ENCODE measurements at regions not wholly inside any gene's neighbourhood (a gene's known extent, or its start where the extent isn't known, plus 50 kb on each side); places are given as distances from the start of the nearest gene placed in this dataset.
A peak's percentile ranks its signal among the peaks of the same experiment; 100 is the strongest.

DNA sequence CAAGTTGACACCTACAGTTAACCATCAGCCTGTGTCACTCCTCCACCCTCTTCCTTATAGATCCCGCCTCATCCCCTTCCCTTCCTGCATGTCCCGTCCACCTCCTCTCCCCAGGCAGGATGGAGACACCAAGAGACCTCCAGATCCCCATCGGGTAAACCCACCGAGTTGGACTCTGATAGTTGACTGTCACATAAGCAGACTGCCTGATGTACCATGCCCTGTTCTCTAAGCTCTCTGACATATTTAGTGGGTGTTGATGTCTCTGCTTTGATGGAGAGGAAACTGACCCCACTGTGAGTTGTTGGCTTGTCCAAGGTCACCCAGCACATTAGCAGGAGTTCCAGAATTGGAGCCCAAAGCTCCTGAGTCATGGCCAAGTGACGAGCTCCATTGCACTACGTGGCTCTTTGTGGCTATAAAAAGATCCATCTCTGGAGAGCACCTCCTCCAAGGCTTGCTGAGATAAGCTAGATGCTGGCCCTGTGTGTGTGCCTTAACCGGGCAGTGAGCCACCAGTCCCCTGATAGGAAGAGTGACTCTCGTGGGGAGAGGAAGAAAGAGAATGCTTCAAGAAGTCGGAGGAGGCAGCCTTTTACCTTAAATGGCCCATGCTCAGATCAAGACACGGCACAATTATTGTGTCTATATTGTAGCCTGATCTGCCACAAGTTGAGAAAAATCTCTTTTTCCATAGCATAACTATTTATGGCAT is 236.0 kb upstream of the ECI2 start (continued):
- peak; percentile 57 for TF ChIP-seq ZNF584 (CRISPR knock-in tag; IDR thresholded peaks at IDR 0.05; ENCODE audit: low read depth)
- no peak for TF ChIP-seq ZNF77 (CRISPR knock-in tag; IDR thresholded peaks at IDR 0.05)
- TF ChIP-seq DIDO1 (tag; IDR thresholded peaks at IDR 0.05; ENCODE audit: low read depth), result no peak
- no peak for TF ChIP-seq KAT2B (IDR thresholded peaks at IDR 0.05; ENCODE audit: low read depth, low read length)
- TF ChIP-seq ZNF561 (CRISPR knock-in tag; conservative IDR thresholded peaks at IDR 0.05), result 0 out of 2 replicates have a peak, but pooled peaks have one; percentile 48
- TF ChIP-seq, protein P1, sequence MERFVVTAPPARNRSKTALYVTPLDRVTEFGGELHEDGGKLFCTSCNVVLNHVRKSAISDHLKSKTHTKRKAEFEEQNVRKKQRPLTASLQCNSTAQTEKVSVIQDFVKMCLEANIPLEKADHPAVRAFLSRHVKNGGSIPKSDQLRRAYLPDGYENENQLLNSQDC (CRISPR knock-in tag; IDR thresholded peaks at IDR 0.05), result no peak
- TF ChIP-seq, protein P2, sequence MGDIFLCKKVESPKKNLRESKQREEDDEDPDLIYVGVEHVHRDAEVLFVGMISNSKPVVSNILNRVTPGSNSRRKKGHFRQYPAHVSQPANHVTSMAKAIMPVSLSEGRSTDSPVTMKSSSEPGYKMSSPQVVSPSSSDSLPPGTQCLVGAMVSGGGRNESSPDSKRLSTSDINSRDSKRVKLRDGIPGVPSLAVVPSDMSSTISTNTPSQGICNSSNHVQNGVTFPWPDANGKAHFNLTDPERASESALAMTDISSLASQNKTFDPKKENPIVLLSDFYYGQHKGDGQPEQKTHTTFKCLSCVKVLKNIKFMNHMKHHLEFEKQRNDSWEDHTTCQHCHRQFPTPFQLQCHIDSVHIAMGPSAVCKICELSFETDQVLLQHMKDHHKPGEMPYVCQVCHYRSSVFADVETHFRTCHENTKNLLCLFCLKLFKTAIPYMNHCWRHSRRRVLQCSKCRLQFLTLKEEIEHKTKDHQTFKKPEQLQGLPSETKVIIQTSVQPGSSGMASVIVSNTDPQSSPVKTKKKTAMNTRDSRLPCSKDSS (IDR thresholded peaks at IDR 0.05; ENCODE audit: low read depth, partially characterized antibody), result no peak
- TF ChIP-seq CSDE1 (IDR thresholded peaks at IDR 0.05), result no peak
- TF ChIP-seq GABPA (tag; conservative IDR thresholded peaks at IDR 0.05; ENCODE audit: low read depth), result no peak; the same call in 1 of the 2 replicates
- TF ChIP-seq NCOA6 (IDR thresholded peaks at IDR 0.05), result no peak
- TF ChIP-seq, protein P3, sequence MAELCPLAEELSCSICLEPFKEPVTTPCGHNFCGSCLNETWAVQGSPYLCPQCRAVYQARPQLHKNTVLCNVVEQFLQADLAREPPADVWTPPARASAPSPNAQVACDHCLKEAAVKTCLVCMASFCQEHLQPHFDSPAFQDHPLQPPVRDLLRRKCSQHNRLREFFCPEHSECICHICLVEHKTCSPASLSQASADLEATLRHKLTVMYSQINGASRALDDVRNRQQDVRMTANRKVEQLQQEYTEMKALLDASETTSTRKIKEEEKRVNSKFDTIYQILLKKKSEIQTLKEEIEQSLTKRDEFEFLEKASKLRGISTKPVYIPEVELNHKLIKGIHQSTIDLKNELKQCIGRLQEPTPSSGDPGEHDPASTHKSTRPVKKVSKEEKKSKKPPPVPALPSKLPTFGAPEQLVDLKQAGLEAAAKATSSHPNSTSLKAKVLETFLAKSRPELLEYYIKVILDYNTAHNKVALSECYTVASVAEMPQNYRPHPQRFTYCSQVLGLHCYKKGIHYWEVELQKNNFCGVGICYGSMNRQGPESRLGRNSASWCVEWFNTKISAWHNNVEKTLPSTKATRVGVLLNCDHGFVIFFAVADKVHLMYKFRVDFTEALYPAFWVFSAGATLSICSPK (IDR thresholded peaks at IDR 0.05; ENCODE audit: borderline replicate concordance), result no peak
- TF ChIP-seq EWSR1 (IDR thresholded peaks at IDR 0.05; ENCODE audit: borderline replicate concordance, low read depth, partially characterized antibody), result no peak
- TF ChIP-seq NFIC (IDR thresholded peaks at IDR 0.05), result peak; percentile 79
- no peak; the same call in 1 of the 2 replicates for TF ChIP-seq SMARCA5 (IDR thresholded peaks at IDR 0.05)
- TF ChIP-seq ZNF408 (CRISPR knock-in tag; IDR thresholded peaks at IDR 0.05; ENCODE audit: low read depth), result no peak
- no peak for TF ChIP-seq FOS (IDR thresholded peaks at IDR 0.05; ENCODE audit: extremely low read depth, insufficient read length)
- TF ChIP-seq, protein P4, sequence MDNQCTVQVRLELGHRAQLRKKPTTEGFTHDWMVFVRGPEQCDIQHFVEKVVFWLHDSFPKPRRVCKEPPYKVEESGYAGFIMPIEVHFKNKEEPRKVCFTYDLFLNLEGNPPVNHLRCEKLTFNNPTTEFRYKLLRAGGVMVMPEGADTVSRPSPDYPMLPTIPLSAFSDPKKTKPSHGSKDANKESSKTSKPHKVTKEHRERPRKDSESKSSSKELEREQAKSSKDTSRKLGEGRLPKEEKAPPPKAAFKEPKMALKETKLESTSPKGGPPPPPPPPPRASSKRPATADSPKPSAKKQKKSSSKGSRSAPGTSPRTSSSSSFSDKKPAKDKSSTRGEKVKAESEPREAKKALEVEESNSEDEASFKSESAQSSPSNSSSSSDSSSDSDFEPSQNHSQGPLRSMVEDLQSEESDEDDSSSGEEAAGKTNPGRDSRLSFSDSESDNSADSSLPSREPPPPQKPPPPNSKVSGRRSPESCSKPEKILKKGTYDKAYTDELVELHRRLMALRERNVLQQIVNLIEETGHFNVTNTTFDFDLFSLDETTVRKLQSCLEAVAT (IDR thresholded peaks at IDR 0.05), result no peak
- TF ChIP-seq, protein P5, sequence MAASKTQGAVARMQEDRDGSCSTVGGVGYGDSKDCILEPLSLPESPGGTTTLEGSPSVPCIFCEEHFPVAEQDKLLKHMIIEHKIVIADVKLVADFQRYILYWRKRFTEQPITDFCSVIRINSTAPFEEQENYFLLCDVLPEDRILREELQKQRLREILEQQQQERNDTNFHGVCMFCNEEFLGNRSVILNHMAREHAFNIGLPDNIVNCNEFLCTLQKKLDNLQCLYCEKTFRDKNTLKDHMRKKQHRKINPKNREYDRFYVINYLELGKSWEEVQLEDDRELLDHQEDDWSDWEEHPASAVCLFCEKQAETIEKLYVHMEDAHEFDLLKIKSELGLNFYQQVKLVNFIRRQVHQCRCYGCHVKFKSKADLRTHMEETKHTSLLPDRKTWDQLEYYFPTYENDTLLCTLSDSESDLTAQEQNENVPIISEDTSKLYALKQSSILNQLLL (CRISPR knock-in tag; IDR thresholded peaks at IDR 0.05; ENCODE audit: borderline replicate concordance), result no peak
- no peak for TF ChIP-seq GABPB2 (CRISPR knock-in tag; conservative IDR thresholded peaks at IDR 0.05)
- TF ChIP-seq HMGN3 (IDR thresholded peaks at IDR 0.05; ENCODE audit: borderline replicate concordance, extremely low read depth, insufficient read length, low read depth, low read length), result no peak
- TF ChIP-seq, protein P6, sequence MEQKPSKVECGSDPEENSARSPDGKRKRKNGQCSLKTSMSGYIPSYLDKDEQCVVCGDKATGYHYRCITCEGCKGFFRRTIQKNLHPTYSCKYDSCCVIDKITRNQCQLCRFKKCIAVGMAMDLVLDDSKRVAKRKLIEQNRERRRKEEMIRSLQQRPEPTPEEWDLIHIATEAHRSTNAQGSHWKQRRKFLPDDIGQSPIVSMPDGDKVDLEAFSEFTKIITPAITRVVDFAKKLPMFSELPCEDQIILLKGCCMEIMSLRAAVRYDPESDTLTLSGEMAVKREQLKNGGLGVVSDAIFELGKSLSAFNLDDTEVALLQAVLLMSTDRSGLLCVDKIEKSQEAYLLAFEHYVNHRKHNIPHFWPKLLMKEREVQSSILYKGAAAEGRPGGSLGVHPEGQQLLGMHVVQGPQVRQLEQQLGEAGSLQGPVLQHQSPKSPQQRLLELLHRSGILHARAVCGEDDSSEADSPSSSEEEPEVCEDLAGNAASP (IDR thresholded peaks at IDR 0.05), result no peak

Measured in K562 (cell line).